Activated T-helper 2 cell treated with anti-CD3 and anti-CD28 coated beads, Interferon-gamma antibody, Interleukin-2, Interleukin-4, amounts not matched to agents 10 μg/mL and 5 μg/mL and 100 μg/mL, durations not matched to agents 14 hours and 24 hours and 36 hours (primary cell): ENCODE measurements at regions not wholly inside any gene's neighbourhood (a gene's known extent, or its start where the extent isn't known, plus 50 kb on each side); places are given as distances from the start of the nearest gene placed in this dataset.

Experiments used
- DNase-seq: peaks from one replicate; pipeline ENCODE4 v3.0.0; 2021; ENCODE audit warnings: low spot score
- H3K27ac Mint-ChIP-seq: one replicate; pipeline ENCODE4 v1.8.0; 2021; ENCODE audit warnings: mixed read lengths
- H3K27me3 Mint-ChIP-seq: one replicate; pipeline ENCODE4 v1.8.0; 2021; ENCODE audit warnings: low read depth, mixed read lengths
- H3K36me3 Mint-ChIP-seq: one replicate; pipeline ENCODE4 v1.8.0; 2021; ENCODE audit warnings: low read depth, mixed read lengths
- H3K4me1 Mint-ChIP-seq: one replicate; pipeline ENCODE4 v1.8.0; 2021; ENCODE audit warnings: low read depth, mixed read lengths
- H3K4me3 Mint-ChIP-seq: one replicate; pipeline ENCODE4 v1.8.0; 2021; ENCODE audit warnings: low read depth, mild to moderate bottlenecking, moderate library complexity, mixed read lengths
- H3K9me3 Mint-ChIP-seq: one replicate; pipeline ENCODE4 v1.8.0; 2021; ENCODE audit warnings: mixed read lengths
- intact Hi-C: fragments of 100-400 bp; cut with micrococcal nuclease; formaldehyde crosslinking; loops from one replicate; pipeline ENCODE4 v1.15.1; 2023

DNA sequence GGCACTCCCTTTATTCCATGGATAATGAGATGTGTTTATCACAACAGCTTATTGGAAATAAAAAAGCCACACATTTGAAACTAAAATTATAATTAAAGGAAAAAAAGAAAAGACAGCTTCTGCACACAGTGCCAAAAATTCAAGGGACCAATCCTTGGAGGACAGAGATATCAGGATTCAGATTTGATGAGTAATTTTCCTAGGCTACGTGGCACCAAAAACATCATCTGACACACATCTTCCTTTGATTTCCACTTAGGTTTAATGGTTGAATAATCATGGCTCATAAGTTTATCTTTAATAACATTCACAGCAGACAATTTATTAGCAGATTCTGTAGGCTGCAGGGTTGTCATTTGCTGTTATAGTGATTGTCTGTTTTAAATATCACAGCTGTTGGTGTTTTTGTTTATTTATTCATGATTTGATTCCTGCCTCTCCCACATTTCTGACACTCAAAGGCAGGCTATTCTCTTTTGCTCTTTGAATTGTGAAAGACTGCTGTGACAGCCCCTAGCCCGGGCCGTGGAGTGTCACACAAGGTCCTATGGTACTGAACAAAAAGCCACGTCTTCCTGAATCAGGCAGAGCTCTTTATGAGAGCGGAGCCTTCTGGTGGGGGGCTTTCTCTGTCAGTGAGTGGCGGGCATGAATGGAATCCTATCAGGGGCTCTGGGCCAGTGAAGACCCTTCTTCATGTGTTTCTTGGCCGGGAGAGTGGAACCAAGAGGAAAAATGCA lies 708.5 kb downstream of the SQOR start:
- no peak overlapping the region for H3K4me3 Mint-ChIP-seq
- H3K9me3 Mint-ChIP-seq, result peaks cover 9% of the 10 kb centered on the region
- DNase-seq, result no peak
- H3K36me3 Mint-ChIP-seq, result no peaks in the 10 kb centered on the region
- intact Hi-C loops, result no loop called here
- no peak overlapping the region for H3K27ac Mint-ChIP-seq
- H3K4me1 Mint-ChIP-seq, result no peaks in the 10 kb centered on the region
- H3K27me3 Mint-ChIP-seq, result no peaks in the 10 kb centered on the region

DNA sequence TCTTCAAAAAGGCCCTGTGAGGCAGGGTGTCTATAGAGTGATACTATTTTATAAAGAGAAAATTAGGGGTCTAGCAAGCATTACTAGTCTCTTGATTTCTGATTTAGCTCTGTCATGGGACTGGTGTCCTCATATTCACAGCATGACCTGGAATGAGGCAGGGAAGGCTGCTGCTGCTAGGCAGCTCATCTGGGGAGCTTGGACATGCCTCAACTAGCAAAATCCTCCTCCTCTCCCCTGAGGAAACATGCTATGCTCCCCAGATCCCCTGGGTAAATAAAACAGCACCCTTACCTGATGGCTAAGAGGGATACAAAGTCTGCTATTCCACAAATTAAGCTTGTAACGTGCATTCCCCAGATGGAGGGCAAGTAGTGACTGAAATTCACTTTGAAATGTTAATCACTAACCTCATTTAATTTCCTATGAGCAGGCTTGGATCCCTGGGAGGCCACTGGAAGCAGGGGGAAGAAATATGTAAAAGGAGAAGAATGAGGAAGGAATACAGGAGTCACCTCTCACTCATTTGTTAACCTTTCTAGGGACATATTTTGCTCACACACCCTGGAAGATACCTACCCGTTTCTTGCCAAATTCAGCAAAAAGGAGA lies 709.4 kb downstream of the SQOR start:
- Mint-ChIP-seq H3K4me1 (no peaks in the 10 kb centered on the region), H3K4me3 (no peak overlapping the region), H3K9me3 (peaks cover 4% of the 10 kb centered on the region), H3K36me3 (no peaks in the 10 kb centered on the region), H3K27me3 (no peaks in the 10 kb centered on the region), H3K27ac (no peak overlapping the region)
- DNase-seq, result no peak
- intact Hi-C loops, result no loop called here

- no peak for DNase-seq
- no peaks in the 10 kb centered on the region for H3K27me3 Mint-ChIP-seq
- no peaks in the 10 kb centered on the region for H3K36me3 Mint-ChIP-seq
- no peak overlapping the region for H3K27ac Mint-ChIP-seq
- no peak overlapping the region for H3K4me3 Mint-ChIP-seq
- H3K9me3 Mint-ChIP-seq, result peaks cover 7% of the 10 kb centered on the region
- intact Hi-C loops, result no loop called here
- no peaks in the 10 kb centered on the region for H3K4me1 Mint-ChIP-seq
These were observed 710.1 kb downstream of the SQOR start for GRCh38 chr15:46344915-46345314.

GRCh38 chr15:46354443-46354842 lies 719.6 kb downstream of the SQOR start:
- Mint-ChIP-seq H3K27me3 (no peaks in the 10 kb centered on the region), H3K27ac (no peak overlapping the region), H3K4me1 (no peaks in the 10 kb centered on the region), H3K36me3 (no peaks in the 10 kb centered on the region), H3K4me3 (no peak overlapping the region), H3K9me3 (peaks cover 37% of the 10 kb centered on the region)
- intact Hi-C loops, result no loop called here
- no peak for DNase-seq

- Mint-ChIP-seq H3K36me3 (no peaks in the 10 kb centered on the region), H3K4me3 (no peak overlapping the region), H3K27me3 (no peaks in the 10 kb centered on the region), H3K4me1 (no peaks in the 10 kb centered on the region), H3K27ac (no peak overlapping the region), H3K9me3 (peaks cover 26% of the 10 kb centered on the region)
- no peak for DNase-seq
- intact Hi-C loops, result no loop called here
These were observed 730.7 kb downstream of the SQOR start for GRCh38 chr15:46365572-46365971.

- peaks cover 30% of the 10 kb centered on the region for H3K9me3 Mint-ChIP-seq
- no peak for DNase-seq
- intact Hi-C loops, result no loop called here
- H3K4me3 Mint-ChIP-seq, result no peak overlapping the region
- no peaks in the 10 kb centered on the region for H3K4me1 Mint-ChIP-seq
- no peaks in the 10 kb centered on the region for H3K27me3 Mint-ChIP-seq
- no peaks in the 10 kb centered on the region for H3K36me3 Mint-ChIP-seq
- no peak overlapping the region for H3K27ac Mint-ChIP-seq
These were observed 731.7 kb downstream of the SQOR start for GRCh38 chr15:46366360-46367007.

GRCh38 chr15:46383978-46384377 lies 749.1 kb downstream of the SQOR start:
- no peaks in the 10 kb centered on the region for H3K27me3 Mint-ChIP-seq
- H3K27ac Mint-ChIP-seq, result no peak overlapping the region
- H3K4me3 Mint-ChIP-seq, result no peak overlapping the region
- no peaks in the 10 kb centered on the region for H3K4me1 Mint-ChIP-seq
- intact Hi-C loops, result no loop called here
- H3K36me3 Mint-ChIP-seq, result no peaks in the 10 kb centered on the region
- H3K9me3 Mint-ChIP-seq, result peaks cover 25% of the 10 kb centered on the region
- DNase-seq, result no peak

DNA sequence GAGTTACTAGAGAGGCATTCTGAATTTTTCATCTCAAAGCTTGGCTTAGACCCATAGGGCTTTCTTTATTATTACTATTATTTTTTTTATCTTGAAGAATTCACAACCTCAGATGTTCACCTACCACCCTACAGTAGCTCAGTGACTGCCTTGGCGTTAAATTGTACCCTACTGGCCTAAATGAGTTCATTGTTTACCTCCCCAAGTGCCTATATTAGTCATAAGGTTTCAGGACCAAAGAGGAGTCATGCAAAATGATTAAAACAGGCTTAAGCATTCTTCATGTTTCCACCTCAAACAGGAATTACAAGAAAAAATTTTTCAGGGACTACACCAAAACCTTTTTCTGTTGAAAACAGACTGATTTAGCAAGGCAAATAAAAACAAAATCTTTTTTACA lies 751.5 kb downstream of the SQOR start:
- Mint-ChIP-seq H3K36me3 (no peaks in the 10 kb centered on the region), H3K4me1 (no peaks in the 10 kb centered on the region), H3K4me3 (no peak overlapping the region), H3K9me3 (peaks cover 36% of the 10 kb centered on the region), H3K27ac (no peak overlapping the region), H3K27me3 (no peaks in the 10 kb centered on the region)
- intact Hi-C loops, result no loop called here
- DNase-seq, result no peak

GRCh38 chr15:46389739-46390138 lies 754.9 kb downstream of the SQOR start:
- no peak for DNase-seq
- Mint-ChIP-seq H3K4me1 (no peaks in the 10 kb centered on the region), H3K9me3 (peaks cover 46% of the 10 kb centered on the region), H3K4me3 (no peak overlapping the region), H3K36me3 (no peaks in the 10 kb centered on the region), H3K27me3 (no peaks in the 10 kb centered on the region), H3K27ac (no peak overlapping the region)
- intact Hi-C loops, result no loop called here

DNA sequence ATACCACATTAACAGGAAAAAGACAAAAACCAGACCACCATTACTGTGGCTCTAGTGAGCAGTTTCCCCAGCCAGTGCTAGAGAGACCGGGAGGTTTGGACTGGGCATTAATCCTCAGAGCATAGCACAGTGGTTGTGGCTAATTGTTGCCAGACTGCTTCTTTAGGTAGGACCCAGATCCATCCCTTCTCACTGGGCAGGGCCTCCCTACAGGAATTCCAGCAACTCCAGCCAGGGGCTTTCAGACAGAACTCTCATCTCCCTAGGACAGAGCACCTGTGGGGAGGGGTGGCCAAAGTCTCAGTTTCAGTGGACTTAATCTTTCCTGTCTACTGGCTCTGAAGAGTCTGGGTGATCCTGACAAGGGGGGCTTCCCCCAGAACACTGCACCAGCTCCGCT lies 759.6 kb downstream of the SQOR start:
- Mint-ChIP-seq H3K27me3 (no peaks in the 10 kb centered on the region), H3K9me3 (peaks cover 43% of the 10 kb centered on the region), H3K4me3 (no peak overlapping the region), H3K27ac (no peak overlapping the region), H3K36me3 (no peaks in the 10 kb centered on the region), H3K4me1 (no peaks in the 10 kb centered on the region)
- no peak for DNase-seq
- intact Hi-C loops, result no loop called here

- no peak overlapping the region for H3K4me3 Mint-ChIP-seq
- H3K27ac Mint-ChIP-seq, result no peak overlapping the region
- no peaks in the 10 kb centered on the region for H3K27me3 Mint-ChIP-seq
- H3K4me1 Mint-ChIP-seq, result no peaks in the 10 kb centered on the region
- no peaks in the 10 kb centered on the region for H3K36me3 Mint-ChIP-seq
- no peak for DNase-seq
- H3K9me3 Mint-ChIP-seq, result peaks cover 16% of the 10 kb centered on the region
- intact Hi-C loops, result no loop called here
These were observed 773.5 kb downstream of the SQOR start for GRCh38 chr15:46408312-46408711.

DNA sequence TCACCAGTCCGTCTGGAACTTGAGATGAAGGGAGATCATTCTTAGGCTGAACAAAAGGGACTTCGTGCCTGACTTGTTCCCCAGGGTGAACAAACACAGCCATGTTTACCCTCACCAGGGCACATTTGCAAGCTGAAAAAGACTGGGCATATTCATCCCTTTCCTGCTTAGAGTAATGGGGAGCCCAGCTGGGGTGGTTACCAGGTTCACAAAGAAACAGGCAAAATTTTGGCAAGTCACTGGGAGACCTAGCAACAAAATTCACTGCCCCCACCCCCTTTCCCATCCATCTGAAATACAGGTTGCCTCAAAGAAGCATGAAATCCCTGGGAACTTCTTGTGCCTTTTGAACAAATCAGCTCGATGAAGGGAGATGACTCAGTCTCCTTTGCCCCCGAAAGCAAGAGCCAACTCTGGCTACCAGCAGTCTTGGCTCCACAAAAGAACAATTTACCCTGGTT lies 775.0 kb downstream of the SQOR start:
- intact Hi-C loops, result no loop called here
- DNase-seq, result no peak
- Mint-ChIP-seq H3K9me3 (peaks cover 25% of the 10 kb centered on the region), H3K36me3 (no peaks in the 10 kb centered on the region), H3K27ac (no peak overlapping the region), H3K4me3 (no peak overlapping the region), H3K27me3 (no peaks in the 10 kb centered on the region), H3K4me1 (no peaks in the 10 kb centered on the region)

DNA sequence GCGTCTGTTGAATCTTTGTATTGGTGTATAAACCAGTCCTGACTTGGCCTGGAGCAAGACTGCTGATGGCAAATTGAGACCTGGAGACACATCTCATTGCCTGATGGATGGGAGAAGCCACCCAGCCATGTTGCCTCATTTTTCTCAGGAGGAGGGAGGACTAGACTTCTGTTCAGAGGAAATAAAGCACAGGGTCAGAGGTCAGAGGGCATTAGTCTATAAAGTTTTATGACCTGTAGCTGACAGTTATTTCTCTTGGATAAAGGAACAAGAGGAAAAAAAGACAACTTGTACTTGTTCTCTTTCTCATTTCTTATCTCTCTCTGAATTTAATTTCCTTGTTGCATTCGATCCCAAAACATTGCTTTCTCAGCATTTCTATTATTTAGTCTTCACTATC lies 775.9 kb downstream of the SQOR start:
- Mint-ChIP-seq H3K36me3 (no peaks in the 10 kb centered on the region), H3K9me3 (peaks cover 30% of the 10 kb centered on the region), H3K4me3 (no peak overlapping the region), H3K4me1 (no peaks in the 10 kb centered on the region), H3K27ac (no peak overlapping the region), H3K27me3 (no peaks in the 10 kb centered on the region)
- intact Hi-C loops, result no loop called here
- no peak for DNase-seq
